H1 (cell line): ENCODE measurements at regions not wholly inside any gene's neighbourhood (a gene's known extent, or its start where the extent isn't known, plus 50 kb on each side); places are given as distances from the start of the nearest gene placed in this dataset.

ENCODE experiments used
- CTCF ChIA-PET: fragments of 300-600 bp; sonication (Branson Sonifier 250); formaldehyde crosslinking; loops from one replicate; lab custom pipeline; 2021; ENCODE audit not compliant: partially characterized antibody; lab: Charles Lee
- POLR2A ChIA-PET: fragments of 300-600 bp; sonication (Branson Sonifier 250); formaldehyde crosslinking; loops from one replicate; lab custom pipeline; 2021; ENCODE audit warnings: inconsistent platforms; ENCODE audit not compliant: partially characterized antibody; lab: Charles Lee
- DNase-seq, 2 experiments: peaks; one replicate each; pipeline versions ENCODE4 v3.0.0 to v3.0.0-alpha.2; 2010 to 2022; ENCODE audit warnings: low spot score in 2 of 2, low read depth in 1 of 2, mixed read lengths in 1 of 2
- FAIRE-seq: peaks from 2 replicates; lab custom pipeline; 2011; peaks lifted over from hg19 to GRCh38; lab: Jason Lieb, UNC
- H2AFZ ChIP-seq: 2 replicates; pipeline ENCODE4 v1.8.1; 2012; ENCODE audit warnings: low read length, inconsistent platforms
- H2AK5ac ChIP-seq: 2 replicates; pipeline ENCODE4 v1.6.1; 2013; ENCODE audit warnings: low read depth, low read length
- H2BK120ac ChIP-seq: replicated peaks from 2 replicates; pipeline ENCODE3; 2013; ENCODE audit warnings: low read depth, low read length, inconsistent platforms
- H2BK12ac ChIP-seq: 2 replicates; pipeline ENCODE4 v1.6.1; 2013; ENCODE audit warnings: low read depth, low read length
- H2BK15ac ChIP-seq: 2 replicates; pipeline ENCODE4 v1.6.1; 2013; ENCODE audit warnings: low read length
- H2BK20ac ChIP-seq: 2 replicates; pipeline ENCODE4 v1.6.1; 2013; ENCODE audit warnings: low read length
- H2BK5ac ChIP-seq: 2 replicates; pipeline ENCODE4 v1.6.1; 2013; ENCODE audit warnings: low read depth, low read length
- H3K14ac ChIP-seq: 2 replicates; pipeline ENCODE4 v1.6.1; 2013; ENCODE audit warnings: inconsistent platforms; ENCODE audit not compliant: insufficient read length
- H3K18ac ChIP-seq: 2 replicates; pipeline ENCODE4 v1.6.1; 2013; ENCODE audit warnings: low read length; ENCODE audit errors: extremely low read depth
- H3K23ac ChIP-seq: 2 replicates; pipeline ENCODE4 v1.6.1; 2013; ENCODE audit warnings: inconsistent platforms; ENCODE audit not compliant: insufficient read length
- H3K23me2 ChIP-seq: 2 replicates; pipeline ENCODE4 v1.6.1; 2013; ENCODE audit warnings: low read depth, low read length
- H3K27ac ChIP-seq: 2 replicates; pipeline ENCODE4 v1.6.1; 2011; ENCODE audit warnings: low read depth, low read length, inconsistent platforms
- H3K27me3 ChIP-seq, 4 experiments: replicated peaks in 1 of 4; 1 replicate in 1 of 4; 2 replicates in 3 of 4; pipeline versions ENCODE4 v1.6.1 to v1.8.1; 2011 to 2013; ENCODE audit warnings: low read length in 3 of 4, mild to moderate bottlenecking in 3 of 4, inconsistent platforms in 2 of 4, mixed read lengths in 2 of 4, moderate library complexity in 1 of 4; ENCODE audit not compliant: control insufficient read depth in 3 of 4, insufficient read depth in 3 of 4; ENCODE audit errors: extremely low read depth in 1 of 4
- H3K36me3 ChIP-seq, 4 experiments: 2 replicates each; pipeline versions ENCODE4 v1.6.1 to v1.8.1; 2011 to 2013; ENCODE audit warnings: mild to moderate bottlenecking in 4 of 4, low read length in 3 of 4, moderate library complexity in 2 of 4, control low read depth in 1 of 4, inconsistent platforms in 1 of 4; ENCODE audit not compliant: insufficient read depth in 4 of 4, control insufficient read depth in 2 of 4
- H3K4ac ChIP-seq: replicated peaks from 2 replicates; pipeline ENCODE3; 2013; ENCODE audit warnings: low read length, low read depth, mixed read lengths, inconsistent platforms; ENCODE audit not compliant: insufficient read length
- H3K4me1 ChIP-seq, 4 experiments: replicated peaks in 1 of 4; 1 replicate in 1 of 4; 2 replicates in 3 of 4; pipeline versions ENCODE4 v1.6.1 to v1.8.1; 2011 to 2013; ENCODE audit warnings: low read length in 3 of 4, inconsistent platforms in 2 of 4, mixed read lengths in 1 of 4; ENCODE audit not compliant: insufficient read depth in 4 of 4, control insufficient read depth in 3 of 4
- H3K4me2 ChIP-seq, 2 experiments: 2 replicates each; pipeline versions ENCODE4 v1.6.1 to v1.8.1; 2011 to 2013; ENCODE audit warnings: low read depth in 2 of 2, low read length in 2 of 2, control low read depth in 1 of 2, inconsistent platforms in 1 of 2, mild to moderate bottlenecking in 1 of 2; ENCODE audit not compliant: insufficient read depth in 1 of 2
- H3K4me3 ChIP-seq, 4 experiments: fragments of 200-600, 300-600 bp in 1 of 4; sonication (generic), shearing (Covaris generic), sonication (Bioruptor Twin) in 1 of 4; 2 replicates each; pipeline versions ENCODE4 v1.5.1 to v1.8.1; 2011 to 2016; ENCODE audit warnings: low read length in 4 of 4, low read depth in 3 of 4, control low read depth in 2 of 4, inconsistent platforms in 2 of 4, mild to moderate bottlenecking in 2 of 4, mixed read lengths in 1 of 4, moderate library complexity in 1 of 4; ENCODE audit not compliant: insufficient read depth in 2 of 4; ENCODE audit errors: extremely low read depth in 1 of 4
- H3K56ac ChIP-seq: replicated peaks from 2 replicates; pipeline ENCODE3; 2013; ENCODE audit warnings: low read depth, mild to moderate bottlenecking, mixed read lengths, low read length, inconsistent platforms; ENCODE audit not compliant: insufficient read length
- H3K79me1 ChIP-seq: 2 replicates; pipeline ENCODE4 v1.6.1; 2013; ENCODE audit warnings: low read depth, low read length, control low read depth
- H3K79me2 ChIP-seq, 2 experiments: 2 replicates each; pipeline versions ENCODE4 v1.6.1 to v1.8.1; 2012 to 2013; ENCODE audit warnings: low read length in 2 of 2, mild to moderate bottlenecking in 2 of 2, inconsistent platforms in 1 of 2; ENCODE audit not compliant: insufficient read depth in 2 of 2, control insufficient read depth in 1 of 2
- H3K9ac ChIP-seq, 4 experiments: replicated peaks in 1 of 4; 1 replicate in 1 of 4; 2 replicates in 3 of 4; pipeline versions ENCODE4 v1.6.1 to v1.8.1; 2011 to 2013; ENCODE audit warnings: low read depth in 3 of 4, low read length in 3 of 4, control low read depth in 2 of 4, mild to moderate bottlenecking in 2 of 4, moderate library complexity in 2 of 4, inconsistent platforms in 1 of 4; ENCODE audit errors: extremely low read depth in 1 of 4
- H3K9me3 ChIP-seq, 2 experiments: 2 replicates each; pipeline versions ENCODE4 v1.6.1 to v1.8.1; 2012 to 2013; ENCODE audit warnings: mild to moderate bottlenecking in 2 of 2, moderate library complexity in 2 of 2, control low read depth in 1 of 2, inconsistent platforms in 1 of 2, low read depth in 1 of 2, low read length in 1 of 2, mixed read lengths in 1 of 2; ENCODE audit not compliant: insufficient read depth in 2 of 2
- H4K20me1 ChIP-seq, 2 experiments: replicated peaks in 1 of 2; 2 replicates each; pipeline versions ENCODE3 to v1.8.1; 2011 to 2013; ENCODE audit warnings: inconsistent platforms in 2 of 2, low read length in 2 of 2, mild to moderate bottlenecking in 1 of 2; ENCODE audit not compliant: insufficient read depth in 2 of 2, control insufficient read depth in 1 of 2
- H4K5ac ChIP-seq: 2 replicates; pipeline ENCODE4 v1.6.1; 2013; ENCODE audit warnings: low read length, low read depth, mixed read lengths, inconsistent platforms; ENCODE audit not compliant: insufficient read length
- H4K8ac ChIP-seq: 2 replicates; pipeline ENCODE4 v1.8.0; 2013; ENCODE audit warnings: mild to moderate bottlenecking, moderate library complexity, low read length, inconsistent platforms; ENCODE audit not compliant: insufficient read depth; ENCODE audit errors: extremely low read depth
- H4K91ac ChIP-seq: replicated peaks from 2 replicates; pipeline ENCODE3; 2013; ENCODE audit warnings: low read length, mixed read lengths, inconsistent platforms; ENCODE audit not compliant: insufficient read length
- TAF7 ChIP-seq: optimal IDR thresholded peaks from 2 replicates; pipeline ENCODE3; 2011; ENCODE audit warnings: low read depth, mild to moderate bottlenecking, inconsistent platforms, low read length, moderate library complexity, borderline replicate concordance
- WGBS, 2 experiments: shearing (Covaris generic) in 1 of 2; methylation state at CpG; one replicate each; pipeline versions ENCODE4 v1.1.6 to v1.1.7; 2013 to 2015; ENCODE audit warnings: low lambda C conversion rate in 2 of 2, mixed read lengths in 2 of 2, inconsistent platforms in 1 of 2, low coverage in 1 of 2, missing lambda C conversion rate in 1 of 2; ENCODE audit not compliant: insufficient replicate concordance in 2 of 2, insufficient coverage in 1 of 2, insufficient read length in 1 of 2; ENCODE audit errors: extremely low coverage in 1 of 2, missing lambda C conversion rate in 1 of 2; 5-methylcytosine and 5-hydroxymethylcytosine counted together

DNA sequence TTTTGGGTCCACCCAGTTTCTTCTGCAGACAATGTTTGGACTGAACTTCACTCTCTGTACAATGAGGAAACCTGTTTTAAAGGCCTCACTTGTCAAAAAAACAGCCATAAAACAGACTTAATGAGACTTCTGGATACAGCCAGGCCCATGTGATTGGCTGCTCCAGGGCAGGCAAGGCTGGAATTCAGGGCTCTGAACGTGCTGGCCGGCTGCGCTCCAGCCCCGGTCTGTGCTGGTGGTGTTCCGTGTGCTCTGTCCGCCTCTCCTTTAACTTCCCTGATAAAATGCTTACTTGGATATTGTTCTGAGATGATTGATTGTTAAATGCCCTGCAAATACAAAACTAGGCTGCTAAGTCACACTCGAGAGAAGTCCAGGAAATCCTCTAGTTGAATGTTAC, 131.2 kb upstream of the KLF4 start:
- Histone ChIP-seq H3K9me3 (no peaks in the 10 kb centered on the region), H3K4me2 (no peak overlapping the region), H2BK120ac (no peak overlapping the region), H3K79me2 (no peaks in the 10 kb centered on the region), H2BK15ac (no peak overlapping the region), H3K18ac (no peak overlapping the region), H3K4me3 (no peak overlapping the region), H2AFZ (no peak overlapping the region), H3K23ac (no peak overlapping the region), H2BK5ac (no peak overlapping the region), H2BK20ac (no peak overlapping the region), H3K36me3 (no peaks in the 10 kb centered on the region), H3K27ac (no peak overlapping the region), H2AK5ac (no peak overlapping the region), H3K56ac (no peak overlapping the region), H2BK12ac (no peak overlapping the region), H4K8ac (no peak overlapping the region), H4K5ac (no peak overlapping the region), H3K4me1 (no peaks in the 10 kb centered on the region; a peak in 1 of 7 replicates), H3K79me1 (no peaks in the 10 kb centered on the region), H4K20me1 (no peaks in the 10 kb centered on the region), H3K23me2 (no peaks in the 10 kb centered on the region; the same call in 1 of the 2 replicates), H3K14ac (no peak overlapping the region), H3K27me3 (no peaks in the 10 kb centered on the region), H3K4ac (no peak overlapping the region), H4K91ac (no peak overlapping the region), H3K9ac (no peak overlapping the region)
- ChIA-PET CTCF (interaction anchor here (1.0 kb wide), 1 partner anchor 9 kb away, joined by 3 read pairs; no protein-coding TSS in a partner anchor), POLR2A (no interaction called here)
- no peak for DNase-seq
- no peak for FAIRE-seq
- 97% methylated on average over 7 of the region's 7 CpGs; no CpG with 5 or more reads in 1 of the 2 experiments for WGBS, 2 experiments
- no peak for TF ChIP-seq TAF7
